Tibial artery (tissue), 4 donors: ENCODE measurements at regions not wholly inside any gene's neighbourhood (a gene's known extent, or its start where the extent isn't known, plus 50 kb on each side); places are given as distances from the start of the nearest gene placed in this dataset.

Experiments used
- DNase-seq, 2 donors: peaks; one replicate each; pipeline ENCODE4 v3.0.0-alpha.2; 2019
- H3K27ac ChIP-seq, 2 donors: fragments of 200-600 bp; sonication (generic) in 1 of 2; 1 replicate in 1 of 2; 2 replicates in 1 of 2; pipeline ENCODE4 v1.5.1; 2018 to 2019; ENCODE audit warnings: mild to moderate bottlenecking in 1 of 2
- H3K27me3 ChIP-seq, 2 donors: fragments of 200-600 bp; sonication (generic) in 1 of 2; one replicate each; pipeline versions ENCODE4 v1.5.1 to v1.6.0; 2016 to 2019
- H3K36me3 ChIP-seq, 3 donors: fragments of 200-600 bp; sonication (generic) in 2 of 3; one replicate each; pipeline ENCODE4 v1.5.1; 2016 to 2019; ENCODE audit warnings: mild to moderate bottlenecking in 2 of 3
- H3K4me1 ChIP-seq, 4 donors: fragments of 200-600 bp; sonication (generic) in 2 of 4; 1 replicate in 3 of 4; 2 replicates in 1 of 4; pipeline ENCODE4 v1.5.1; 2016 to 2019
- H3K4me3 ChIP-seq, 2 donors: fragments of 200-600 bp; sonication (generic) in 1 of 2; 1 replicate in 1 of 2; 2 replicates in 1 of 2; pipeline ENCODE4 v1.5.1; 2018 to 2019; ENCODE audit warnings: mild to moderate bottlenecking in 2 of 2
- H3K9me3 ChIP-seq, 3 donors: fragments of 200-600 bp; sonication (generic) in 1 of 3; one replicate each; pipeline ENCODE4 v1.5.1; 2016 to 2019
- intact Hi-C: fragments of 100-400 bp; cut with DNase I; formaldehyde crosslinking; loops from one replicate; pipeline ENCODE4 v1.15.0; 2023; ENCODE audit warnings: low total_unique reads
- TF ChIP-seq, protein P1 (sequence below), 2 experiments: fragments of 200-600 bp in 1 of 2; fragments of 450-650 bp in 1 of 2; IDR thresholded peaks; one replicate each; pipeline ENCODE4 v1.5.1; 2017 to 2019; ENCODE audit warnings: antibody characterized with exemption in 2 of 2, mild to moderate bottlenecking in 1 of 2, moderate library complexity in 1 of 2

DNA sequence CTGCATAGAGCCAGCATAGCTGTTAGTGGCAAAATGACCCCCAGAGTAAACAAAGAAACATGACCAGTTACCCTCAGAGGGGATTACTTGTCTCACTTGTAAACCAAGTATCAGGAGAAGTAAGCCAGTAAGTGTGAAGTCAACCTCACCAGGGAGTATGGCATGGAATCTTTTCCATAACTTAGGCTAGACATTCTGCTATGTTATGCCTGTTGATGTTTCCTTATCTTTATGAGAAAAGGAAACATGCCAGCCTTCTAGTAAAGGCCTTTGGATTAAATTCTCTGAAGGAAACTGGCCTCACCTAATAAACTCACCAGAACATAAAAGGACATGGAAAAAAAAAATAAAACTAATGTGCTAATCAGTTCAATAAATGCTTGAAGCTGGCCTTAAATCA, 87.7 kb downstream of the SEM1 start:
- TF ChIP-seq, protein P1, sequence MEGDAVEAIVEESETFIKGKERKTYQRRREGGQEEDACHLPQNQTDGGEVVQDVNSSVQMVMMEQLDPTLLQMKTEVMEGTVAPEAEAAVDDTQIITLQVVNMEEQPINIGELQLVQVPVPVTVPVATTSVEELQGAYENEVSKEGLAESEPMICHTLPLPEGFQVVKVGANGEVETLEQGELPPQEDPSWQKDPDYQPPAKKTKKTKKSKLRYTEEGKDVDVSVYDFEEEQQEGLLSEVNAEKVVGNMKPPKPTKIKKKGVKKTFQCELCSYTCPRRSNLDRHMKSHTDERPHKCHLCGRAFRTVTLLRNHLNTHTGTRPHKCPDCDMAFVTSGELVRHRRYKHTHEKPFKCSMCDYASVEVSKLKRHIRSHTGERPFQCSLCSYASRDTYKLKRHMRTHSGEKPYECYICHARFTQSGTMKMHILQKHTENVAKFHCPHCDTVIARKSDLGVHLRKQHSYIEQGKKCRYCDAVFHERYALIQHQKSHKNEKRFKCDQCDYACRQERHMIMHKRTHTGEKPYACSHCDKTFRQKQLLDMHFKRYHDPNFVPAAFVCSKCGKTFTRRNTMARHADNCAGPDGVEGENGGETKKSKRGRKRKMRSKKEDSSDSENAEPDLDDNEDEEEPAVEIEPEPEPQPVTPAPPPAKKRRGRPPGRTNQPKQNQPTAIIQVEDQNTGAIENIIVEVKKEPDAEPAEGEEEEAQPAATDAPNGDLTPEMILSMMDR (IDR thresholded peaks at IDR 0.05), result no peak
- no peak for DNase-seq
- peaks cover 0 to 49% (median 20%) of the 10 kb centered on the region in 3 donors for H3K9me3 ChIP-seq
- peaks cover 7 to 21% (median 9%) of the 10 kb centered on the region in 3 donors for H3K36me3 ChIP-seq
- H3K4me3 ChIP-seq, result no peak overlapping the region
- no peaks in the 10 kb centered on the region for H3K4me1 ChIP-seq
- intact Hi-C loops, result no loop called here
- H3K27me3 ChIP-seq, result no peaks in the 10 kb centered on the region
- no peak overlapping the region for H3K27ac ChIP-seq

DNA sequence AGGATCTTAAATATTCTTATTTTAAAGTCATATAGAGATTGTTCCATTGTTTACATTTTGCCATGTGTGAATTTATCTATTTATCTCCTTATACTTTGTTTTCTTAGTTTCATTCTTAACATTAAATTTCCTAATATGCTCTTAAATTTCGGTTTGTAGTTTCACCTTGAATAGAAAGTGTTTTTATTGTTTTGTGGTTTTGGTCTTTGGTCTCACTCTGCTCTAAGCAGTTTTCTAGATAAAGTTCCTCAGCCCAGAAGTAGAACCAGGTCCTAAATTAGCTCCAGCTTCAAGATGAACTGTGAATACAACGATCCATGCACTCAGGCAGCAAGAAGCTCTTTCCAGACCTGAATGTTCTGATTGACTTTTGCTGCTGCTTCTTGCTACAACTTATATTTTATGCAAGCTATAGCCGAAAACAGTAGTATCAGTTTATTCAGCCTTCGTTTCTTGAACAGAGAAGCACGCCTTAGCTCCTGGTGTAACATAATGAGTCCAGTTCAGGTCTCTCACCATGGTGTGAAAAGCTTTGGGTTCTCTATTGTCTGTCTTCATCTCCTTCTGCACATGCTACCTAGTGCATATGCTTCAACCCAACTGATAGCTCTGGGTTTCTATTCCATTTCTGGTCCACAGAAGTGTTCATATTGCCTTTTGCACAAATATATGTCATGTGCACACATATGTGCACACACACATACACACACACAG, 95.3 kb downstream of the SEM1 start:
- TF ChIP-seq, protein P1 (IDR thresholded peaks at IDR 0.05), result no peak
- H3K27me3 ChIP-seq, result no peaks in the 10 kb centered on the region
- peaks cover 0 to 53% (median under 1%) of the 10 kb centered on the region in 3 donors for H3K9me3 ChIP-seq
- no peaks in the 10 kb centered on the region for H3K4me1 ChIP-seq
- DNase-seq, result no peak
- intact Hi-C loops, result no loop called here
- H3K27ac ChIP-seq, result no peak overlapping the region
- peaks cover 0 to 5% (median 0%) of the 10 kb centered on the region in 3 donors for H3K36me3 ChIP-seq
- no peak overlapping the region for H3K4me3 ChIP-seq

DNA sequence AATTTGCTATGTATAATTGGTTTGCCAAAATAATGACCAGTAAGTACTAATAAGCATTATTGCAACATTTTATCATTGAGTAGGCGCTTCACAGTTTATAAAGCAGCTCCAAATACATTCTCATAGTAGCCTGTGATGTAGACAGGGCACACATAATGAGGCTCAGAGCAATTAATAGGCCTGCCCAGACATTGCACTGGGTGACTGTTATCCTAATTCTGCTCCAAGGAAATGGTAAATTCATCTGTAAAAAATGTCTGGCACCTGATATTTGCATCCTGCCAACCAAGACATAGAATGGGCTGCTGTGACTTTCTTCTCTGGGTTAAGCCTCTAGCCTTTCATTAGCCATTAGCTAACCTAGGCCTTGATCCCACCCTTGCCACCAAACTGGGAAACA, 97.6 kb downstream of the SEM1 start:
- Histone ChIP-seq H3K4me3 (no peak overlapping the region), H3K36me3 (peaks cover 0 to 5% (median 0%) of the 10 kb centered on the region in 3 donors), H3K27ac (no peak overlapping the region), H3K27me3 (no peaks in the 10 kb centered on the region), H3K9me3 (peaks cover 0 to 33% (median 0%) of the 10 kb centered on the region in 3 donors), H3K4me1 (no peaks in the 10 kb centered on the region)
- intact Hi-C loops, result no loop called here
- no peak for DNase-seq
- TF ChIP-seq, protein P1 (IDR thresholded peaks at IDR 0.05), result no peak

DNA sequence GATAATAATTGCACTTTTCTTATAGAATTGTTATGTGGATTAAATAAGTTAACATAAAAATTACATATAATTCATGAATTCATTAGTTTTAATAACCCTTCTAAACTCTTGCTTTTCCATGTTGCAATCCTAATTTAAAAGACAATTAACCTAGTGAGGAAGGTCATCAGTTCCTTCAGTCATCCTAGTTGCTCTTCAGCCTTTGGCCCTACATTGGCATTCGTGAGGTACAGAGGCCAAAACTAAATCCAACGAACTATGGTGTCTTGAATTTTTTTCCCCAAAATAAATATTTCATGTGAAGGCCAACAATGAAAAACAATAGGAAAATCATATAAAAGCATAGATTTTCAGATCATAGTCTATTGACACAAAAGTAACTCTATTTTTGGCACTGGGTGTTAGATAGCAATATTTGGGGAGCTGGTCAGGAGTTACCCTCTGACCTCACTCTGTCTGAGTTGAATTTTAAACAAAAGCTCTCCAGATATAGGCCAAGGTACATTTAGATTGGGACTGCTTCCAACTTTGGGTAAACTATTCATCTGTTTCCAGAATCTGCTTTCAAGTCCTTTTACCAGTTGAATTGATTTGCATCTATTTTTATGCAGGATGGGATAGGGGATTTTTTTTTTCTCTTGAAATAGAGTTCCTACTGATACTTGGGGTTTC, 104.5 kb downstream of the SEM1 start:
- TF ChIP-seq, protein P1 (IDR thresholded peaks at IDR 0.05), result no peak
- H3K36me3 ChIP-seq, result peaks cover 0 to 5% (median 0%) of the 10 kb centered on the region in 3 donors
- no peaks in the 10 kb centered on the region for H3K27me3 ChIP-seq
- DNase-seq, result no peak
- no peaks in the 10 kb centered on the region for H3K4me1 ChIP-seq
- H3K9me3 ChIP-seq, result no peaks in the 10 kb centered on the region
- H3K27ac ChIP-seq, result no peak overlapping the region
- intact Hi-C loops, result no loop called here
- no peak overlapping the region for H3K4me3 ChIP-seq

DNA sequence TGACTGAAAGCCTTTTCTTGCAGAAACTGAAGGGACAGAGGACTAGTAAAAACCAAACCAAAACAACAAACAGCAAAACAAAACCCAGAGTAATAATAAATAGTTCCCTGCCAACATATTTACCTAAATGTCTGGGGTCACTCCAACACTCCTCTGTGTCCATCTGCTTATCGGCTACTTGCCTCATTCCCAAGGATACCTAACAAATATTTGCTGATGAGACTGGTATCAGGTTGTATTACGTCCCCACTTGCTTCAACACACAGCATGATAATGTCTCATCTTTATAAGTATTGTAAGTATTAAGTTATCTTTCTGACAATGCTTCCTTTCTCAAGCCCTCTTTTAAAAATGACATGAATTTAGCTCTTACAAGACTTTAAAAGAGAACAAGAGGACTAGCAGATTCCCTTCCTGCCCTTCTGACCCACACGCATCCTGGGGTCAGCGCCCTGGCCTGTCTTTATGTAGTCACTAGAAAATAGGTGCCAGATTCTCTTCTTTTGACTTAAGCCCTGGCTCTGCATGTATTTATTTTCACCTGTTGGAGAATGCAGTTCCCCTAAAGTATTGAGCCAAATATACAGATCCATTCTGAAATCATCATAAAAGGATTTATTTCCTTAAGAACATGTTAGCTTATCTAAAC, 110.2 kb downstream of the SEM1 start:
- Histone ChIP-seq H3K36me3 (no peaks in the 10 kb centered on the region), H3K4me3 (no peak overlapping the region), H3K27ac (no peak overlapping the region), H3K27me3 (no peaks in the 10 kb centered on the region), H3K9me3 (no peaks in the 10 kb centered on the region), H3K4me1 (no peaks in the 10 kb centered on the region)
- intact Hi-C loops, result no loop called here
- TF ChIP-seq, protein P1 (IDR thresholded peaks at IDR 0.05), result no peak
- DNase-seq, result no peak
